ENCODE measurements at regions not wholly inside any gene's neighbourhood (a gene's known extent, or its start where the extent isn't known, plus 50 kb on each side); places are given as distances from the start of the nearest gene placed in this dataset.

- ChIA-PET CTCF (no interaction called here), POLR2A (no interaction called here)
- H3K27me3 ChIP-seq (ENCODE audit: insufficient read depth, low read length, poor library complexity, severe bottlenecking), result no peaks in the 10 kb centered on the region
- no peak for DNase-seq
- Mint-ChIP-seq H3K36me3 (no peaks in the 10 kb centered on the region), H3K27ac (no peak overlapping the region), H3K27me3 (peaks cover 7 to 18% of the 10 kb centered on the region in 2 donors), H3K4me1 (no peaks in the 10 kb centered on the region), H3K4me3 (no peak overlapping the region), H3K9me3 (no peaks in the 10 kb centered on the region)
- no peaks in the 10 kb centered on the region for H3K9me3 ChIP-seq (ENCODE audit: low read length)
- H3K4me1 ChIP-seq (ENCODE audit: insufficient read depth, low read length), result no peaks in the 10 kb centered on the region
- H3K27ac ChIP-seq (ENCODE audit: low read depth, low read length), result no peak overlapping the region
- no peak overlapping the region for H3K4me3 ChIP-seq (ENCODE audit: low read length)
- no peaks in the 10 kb centered on the region for H3K36me3 ChIP-seq (ENCODE audit: insufficient read depth, low read length)
Measured at GRCh38 chr1:17992800-17993199, 114.8 kb upstream of the IGSF21 start.

GRCh38 chr1:17994046-17994445 is 113.6 kb upstream of the IGSF21 start:
- H3K36me3 ChIP-seq (ENCODE audit: insufficient read depth, low read length), result no peaks in the 10 kb centered on the region
- ChIA-PET CTCF (no interaction called here), POLR2A (no interaction called here)
- H3K27me3 Mint-ChIP-seq, result peaks cover 7 to 21% of the 10 kb centered on the region in 2 donors
- H3K4me1 Mint-ChIP-seq, result no peaks in the 10 kb centered on the region
- H3K4me1 ChIP-seq (ENCODE audit: insufficient read depth, low read length), result no peaks in the 10 kb centered on the region
- no peaks in the 10 kb centered on the region for H3K9me3 Mint-ChIP-seq
- H3K36me3 Mint-ChIP-seq, result no peaks in the 10 kb centered on the region
- no peak overlapping the region for H3K4me3 ChIP-seq (ENCODE audit: low read length)
- no peak overlapping the region for H3K27ac ChIP-seq (ENCODE audit: low read depth, low read length)
- no peak overlapping the region for H3K4me3 Mint-ChIP-seq
- no peak overlapping the region for H3K27ac Mint-ChIP-seq
- H3K27me3 ChIP-seq (ENCODE audit: insufficient read depth, low read length, poor library complexity, severe bottlenecking), result no peaks in the 10 kb centered on the region
- no peak for DNase-seq
- H3K9me3 ChIP-seq (ENCODE audit: low read length), result no peaks in the 10 kb centered on the region

- Mint-ChIP-seq H3K4me3 (peak overlapping the region in 1 of 7 donors; percentile 74), H3K4me1 (no peaks in the 10 kb centered on the region)
- POLR2A ChIA-PET, result no interaction called here
Measured at GRCh38 chr1:17995480-17995879, 112.1 kb upstream of the IGSF21 start.

GRCh38 chr1:17998889-17999288 is 108.7 kb upstream of the IGSF21 start:
- Mint-ChIP-seq H3K27ac (no peak overlapping the region), H3K9me3 (peaks cover 0 to 2% (median 0%) of the 10 kb centered on the region in 5 donors), H3K4me1 (no peaks in the 10 kb centered on the region), H3K36me3 (no peaks in the 10 kb centered on the region), H3K4me3 (no peak overlapping the region), H3K27me3 (peaks cover 9 to 31% of the 10 kb centered on the region in 2 donors)
- H3K36me3 ChIP-seq (ENCODE audit: insufficient read depth, low read length), result no peaks in the 10 kb centered on the region
- no peak overlapping the region for H3K4me3 ChIP-seq (ENCODE audit: low read length)
- no peak for DNase-seq
- POLR2A ChIA-PET, result no interaction called here
- no peaks in the 10 kb centered on the region for H3K9me3 ChIP-seq (ENCODE audit: low read length)
- CTCF ChIA-PET, result no interaction called here
- no peaks in the 10 kb centered on the region for H3K4me1 ChIP-seq (ENCODE audit: insufficient read depth, low read length)
- H3K27me3 ChIP-seq (ENCODE audit: insufficient read depth, low read length, poor library complexity, severe bottlenecking), result no peaks in the 10 kb centered on the region
- H3K27ac ChIP-seq (ENCODE audit: low read depth, low read length), result no peak overlapping the region

More at GRCh38 chr1:17995480-17995879, 112.1 kb upstream of the IGSF21 start:
- Mint-ChIP-seq H3K9me3 (no peaks in the 10 kb centered on the region), H3K27ac (no peak overlapping the region), H3K36me3 (no peaks in the 10 kb centered on the region), H3K27me3 (peaks cover 7 to 21% of the 10 kb centered on the region in 2 donors)
- CTCF ChIA-PET, result no interaction called here
- no peaks in the 10 kb centered on the region for H3K36me3 ChIP-seq (ENCODE audit: insufficient read depth, low read length)
- no peaks in the 10 kb centered on the region for H3K4me1 ChIP-seq (ENCODE audit: insufficient read depth, low read length)
- H3K9me3 ChIP-seq (ENCODE audit: low read length), result no peaks in the 10 kb centered on the region
- H3K27me3 ChIP-seq (ENCODE audit: insufficient read depth, low read length, poor library complexity, severe bottlenecking), result no peaks in the 10 kb centered on the region
- DNase-seq, result no peak
- no peak overlapping the region for H3K4me3 ChIP-seq (ENCODE audit: low read length)
- no peak overlapping the region for H3K27ac ChIP-seq (ENCODE audit: low read depth, low read length)

- peaks cover 0 to 2% (median 0%) of the 10 kb centered on the region in 5 donors for H3K9me3 Mint-ChIP-seq
- H3K9me3 ChIP-seq (ENCODE audit: low read length), result no peaks in the 10 kb centered on the region
- H3K27ac Mint-ChIP-seq, result no peak overlapping the region
- peaks cover 8 to 30% of the 10 kb centered on the region in 2 donors for H3K27me3 Mint-ChIP-seq
- no peaks in the 10 kb centered on the region for H3K36me3 Mint-ChIP-seq
- H3K4me1 ChIP-seq (ENCODE audit: insufficient read depth, low read length), result no peaks in the 10 kb centered on the region
- no peaks in the 10 kb centered on the region for H3K27me3 ChIP-seq (ENCODE audit: insufficient read depth, low read length, poor library complexity, severe bottlenecking)
- ChIA-PET POLR2A (no interaction called here), CTCF (no interaction called here)
- no peaks in the 10 kb centered on the region for H3K4me1 Mint-ChIP-seq
- DNase-seq, result no peak
- H3K4me3 Mint-ChIP-seq, result no peak overlapping the region
- no peak overlapping the region for H3K27ac ChIP-seq (ENCODE audit: low read depth, low read length)
- H3K4me3 ChIP-seq (ENCODE audit: low read length), result no peak overlapping the region
- H3K36me3 ChIP-seq (ENCODE audit: insufficient read depth, low read length), result no peaks in the 10 kb centered on the region
Measured at GRCh38 chr1:17999884-18000283, 107.7 kb upstream of the IGSF21 start.

GRCh38 chr1:18001725-18002124 is 105.9 kb upstream of the IGSF21 start:
- H3K4me1 ChIP-seq (ENCODE audit: insufficient read depth, low read length), result no peaks in the 10 kb centered on the region
- H3K27me3 ChIP-seq (ENCODE audit: insufficient read depth, low read length, poor library complexity, severe bottlenecking), result no peaks in the 10 kb centered on the region
- H3K27ac ChIP-seq (ENCODE audit: low read depth, low read length), result no peak overlapping the region
- H3K36me3 ChIP-seq (ENCODE audit: insufficient read depth, low read length), result no peaks in the 10 kb centered on the region
- H3K9me3 ChIP-seq (ENCODE audit: low read length), result no peaks in the 10 kb centered on the region
- Mint-ChIP-seq H3K27ac (no peak overlapping the region), H3K4me1 (no peaks in the 10 kb centered on the region), H3K9me3 (peaks cover 0 to 2% (median 0%) of the 10 kb centered on the region in 5 donors), H3K27me3 (peaks cover 8 to 39% of the 10 kb centered on the region in 2 donors), H3K36me3 (no peaks in the 10 kb centered on the region), H3K4me3 (no peak overlapping the region)
- no peak overlapping the region for H3K4me3 ChIP-seq (ENCODE audit: low read length)
- POLR2A ChIA-PET, result no interaction called here
- CTCF ChIA-PET, result no interaction called here
- DNase-seq, result no peak

GRCh38 chr1:18004278-18004677 is 103.3 kb upstream of the IGSF21 start:
- ChIA-PET CTCF (no interaction called here), POLR2A (no interaction called here)
- Mint-ChIP-seq H3K36me3 (no peaks in the 10 kb centered on the region), H3K27ac (no peak overlapping the region), H3K4me1 (no peaks in the 10 kb centered on the region), H3K4me3 (no peak overlapping the region), H3K9me3 (peaks cover 0 to 2% (median 0%) of the 10 kb centered on the region in 5 donors), H3K27me3 (peaks cover 9 to 34% of the 10 kb centered on the region in 2 donors)
- Histone ChIP-seq H3K4me3 (ENCODE audit: low read length) (no peak overlapping the region), H3K36me3 (ENCODE audit: insufficient read depth, low read length) (no peaks in the 10 kb centered on the region), H3K27ac (ENCODE audit: low read depth, low read length) (no peak overlapping the region), H3K4me1 (ENCODE audit: insufficient read depth, low read length) (no peaks in the 10 kb centered on the region), H3K9me3 (ENCODE audit: low read length) (no peaks in the 10 kb centered on the region), H3K27me3 (ENCODE audit: insufficient read depth, low read length, poor library complexity, severe bottlenecking) (no peaks in the 10 kb centered on the region)
- DNase-seq, result no peak

- Histone ChIP-seq H3K27me3 (ENCODE audit: insufficient read depth, low read length, poor library complexity, severe bottlenecking) (no peaks in the 10 kb centered on the region), H3K9me3 (ENCODE audit: low read length) (no peaks in the 10 kb centered on the region), H3K27ac (ENCODE audit: low read depth, low read length) (no peak overlapping the region), H3K36me3 (ENCODE audit: insufficient read depth, low read length) (no peaks in the 10 kb centered on the region), H3K4me1 (ENCODE audit: insufficient read depth, low read length) (no peaks in the 10 kb centered on the region), H3K4me3 (ENCODE audit: low read length) (no peak overlapping the region)
- Mint-ChIP-seq H3K9me3 (peaks cover 0 to 2% (median 0%) of the 10 kb centered on the region in 5 donors), H3K27ac (no peak overlapping the region), H3K36me3 (no peaks in the 10 kb centered on the region), H3K4me1 (no peaks in the 10 kb centered on the region), H3K27me3 (peaks cover 9 to 34% of the 10 kb centered on the region in 2 donors), H3K4me3 (no peak overlapping the region)
- ChIA-PET CTCF (no interaction called here), POLR2A (no interaction called here)
- no peak for DNase-seq
Measured at GRCh38 chr1:18005238-18005637, 102.4 kb upstream of the IGSF21 start.
